Erythroblast (primary cell): ENCODE measurements at regions not wholly inside any gene's neighbourhood (a gene's known extent, or its start where the extent isn't known, plus 50 kb on each side); places are given as distances from the start of the nearest gene placed in this dataset.

Source experiments
- DNase-seq, 2 experiments: peaks; one replicate each; lab custom pipeline; 2025; lab: John Stamatoyannopoulos, UW
- GATA1 ChIP-seq: IDR thresholded peaks from 2 replicates; pipeline ENCODE4 v1.6.1; 2011; ENCODE audit warnings: low read depth, mild to moderate bottlenecking, control low read depth, low read length, moderate library complexity
- POLR2A ChIP-seq: IDR thresholded peaks from 2 replicates; pipeline ENCODE4 v1.6.1; 2011; ENCODE audit warnings: mild to moderate bottlenecking, low read length

DNA sequence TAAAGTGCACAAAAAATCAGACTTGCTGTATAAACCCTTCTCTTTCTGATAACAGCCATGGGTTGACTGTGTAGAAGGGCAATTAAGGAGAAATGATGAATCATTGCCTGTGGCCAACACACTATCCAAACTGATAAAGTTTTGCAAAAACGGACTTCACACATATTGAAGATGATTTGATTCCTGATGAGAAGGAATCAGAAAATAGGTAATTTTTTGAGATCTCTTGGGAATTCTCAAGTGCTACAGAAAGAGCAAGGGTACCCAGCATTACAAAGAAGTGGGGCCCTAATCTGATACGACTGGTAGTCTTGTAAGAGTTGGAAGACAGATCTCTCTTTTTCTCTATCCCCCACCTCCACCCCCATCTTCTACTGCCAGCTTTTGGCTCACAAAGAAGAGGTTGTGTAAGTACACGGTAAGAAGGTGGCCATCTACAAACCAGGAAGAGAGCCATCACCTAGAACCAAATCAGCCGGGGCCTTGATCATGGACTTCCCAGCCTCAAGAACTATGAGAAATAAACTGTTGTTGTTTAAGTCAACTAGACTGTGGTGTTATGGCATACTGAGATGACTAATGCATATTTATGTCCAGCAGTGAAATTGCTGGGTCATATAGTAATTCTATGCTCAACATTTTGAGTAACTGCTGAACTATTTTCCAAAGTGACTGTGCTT is 254.7 kb downstream of the EDEM1 start:
- no peak for TF ChIP-seq POLR2A
- TF ChIP-seq GATA1 = no peak
- DNase-seq = peak; percentile 65 to 70

DNA sequence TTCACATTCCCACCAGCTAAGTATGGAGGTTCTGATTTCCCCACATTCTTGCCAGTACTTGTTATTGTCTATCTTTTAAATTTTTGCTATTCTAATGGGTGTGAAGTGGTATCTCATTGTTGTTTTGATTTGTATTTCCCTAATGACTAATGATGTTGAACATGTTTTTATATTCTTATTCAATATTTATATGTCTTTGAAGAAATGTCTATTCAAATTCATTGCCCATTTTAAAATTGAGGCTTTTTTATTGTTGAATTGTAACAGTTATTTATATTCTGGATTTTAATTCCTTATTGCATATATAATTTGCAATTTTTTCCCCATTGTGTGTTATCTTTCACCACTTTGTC is 255.3 kb downstream of the EDEM1 start:
- no peak for DNase-seq
- TF ChIP-seq GATA1 = no peak
- no peak for TF ChIP-seq POLR2A

DNA sequence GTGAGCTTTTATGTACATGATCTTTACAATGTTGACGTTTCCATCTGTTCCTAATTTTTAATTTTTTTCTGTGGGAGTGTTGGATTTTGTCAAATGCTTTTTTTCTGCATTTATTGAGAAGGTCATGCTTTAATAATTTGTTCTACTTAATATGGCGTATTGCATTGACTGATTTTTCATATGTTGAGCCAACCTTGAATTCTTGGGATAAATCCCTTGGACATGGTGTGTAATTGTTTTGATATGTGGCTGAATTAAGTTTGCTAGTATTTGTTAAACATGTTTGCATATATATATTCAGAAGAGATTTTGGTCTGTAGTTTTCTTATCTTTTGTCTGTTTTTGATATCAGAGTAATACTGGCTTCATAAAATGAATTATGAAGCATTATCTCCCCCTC is 256.7 kb downstream of the EDEM1 start:
- DNase-seq = no peak
- TF ChIP-seq GATA1 = no peak
- TF ChIP-seq POLR2A = no peak

DNA sequence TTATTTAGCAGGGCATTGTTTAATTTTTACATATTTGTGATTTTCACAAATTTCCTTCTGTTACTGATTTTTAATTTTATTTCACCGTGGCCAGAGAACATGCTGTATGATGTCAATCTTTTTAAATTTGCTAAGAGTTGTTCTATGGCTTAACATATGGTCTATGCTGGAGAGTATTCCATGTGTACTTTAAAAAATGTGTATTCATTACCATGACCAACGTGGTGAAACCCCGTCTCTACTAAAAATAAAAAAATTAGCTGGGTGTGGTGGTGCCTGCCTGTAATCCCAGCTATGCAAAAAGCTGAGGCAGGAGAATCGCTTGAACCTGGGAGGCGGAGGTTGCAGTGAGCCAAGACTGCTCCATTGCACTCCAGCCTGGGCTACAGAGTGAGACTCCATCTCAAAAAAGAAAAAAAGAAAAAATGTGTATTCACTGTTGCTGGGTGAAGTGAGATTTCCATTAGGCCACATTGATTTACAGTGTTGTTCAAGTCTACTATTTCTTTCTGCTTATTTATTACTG is 258.2 kb downstream of the EDEM1 start:
- DNase-seq = no peak
- TF ChIP-seq POLR2A = no peak
- no peak for TF ChIP-seq GATA1

- DNase-seq = no peak
- no peak for TF ChIP-seq GATA1
- TF ChIP-seq POLR2A = no peak
These were observed 260.7 kb downstream of the EDEM1 start for GRCh38 chr3:5448246-5448645.

DNA sequence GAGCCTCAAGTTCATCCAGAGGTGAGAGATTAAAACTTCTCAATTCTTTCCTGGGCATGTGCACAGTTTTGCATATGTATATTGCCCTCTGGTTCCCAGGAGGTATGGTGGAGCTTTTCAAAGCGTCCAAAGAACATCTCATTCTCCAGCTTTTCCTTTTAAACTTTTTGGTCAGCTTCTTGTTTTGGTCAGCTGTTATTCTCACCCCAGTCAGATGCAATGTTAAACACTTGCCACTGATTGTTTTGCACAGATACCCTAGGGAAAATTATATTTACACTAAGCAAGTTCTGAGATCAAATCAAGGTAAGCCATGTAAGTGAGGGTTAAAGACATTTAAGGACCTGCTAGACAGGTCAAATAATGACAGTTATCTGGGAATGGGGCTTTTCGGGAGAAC is 261.3 kb downstream of the EDEM1 start:
- no peak for DNase-seq
- TF ChIP-seq GATA1 (no peak), POLR2A (no peak)

DNA sequence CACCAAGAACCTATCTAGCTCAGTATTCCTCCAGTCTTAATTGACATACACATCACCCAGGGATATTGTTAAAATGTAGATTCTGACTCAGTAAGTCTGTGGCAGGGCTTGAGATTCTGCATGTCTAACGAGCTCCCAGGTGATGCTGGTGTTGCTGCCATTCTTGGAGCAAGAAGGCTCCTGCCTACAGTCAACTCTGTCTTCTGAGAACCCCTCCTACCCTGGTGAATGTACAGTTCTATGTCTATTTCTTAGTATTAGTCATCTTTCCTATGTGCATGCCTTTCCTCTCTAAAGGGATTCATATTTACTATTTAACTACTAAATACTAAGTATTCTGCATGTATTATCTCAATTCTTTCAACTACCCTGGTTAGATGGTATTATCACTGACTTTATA is 268.7 kb downstream of the EDEM1 start:
- DNase-seq = no peak
- no peak for TF ChIP-seq GATA1
- no peak for TF ChIP-seq POLR2A

- no peak for DNase-seq
These were observed 271.0 kb downstream of the EDEM1 start for GRCh38 chr3:5458526-5458925.

GRCh38 chr3:5462086-5462485 is 274.6 kb downstream of the EDEM1 start:
- no peak for DNase-seq
- TF ChIP-seq POLR2A = no peak
- no peak for TF ChIP-seq GATA1

More at GRCh38 chr3:5458526-5458925, 271.0 kb downstream of the EDEM1 start:
- TF ChIP-seq POLR2A (no peak), GATA1 (no peak)

- TF ChIP-seq GATA1 (no peak), POLR2A (no peak)
- DNase-seq = no peak
These were observed 276.5 kb downstream of the EDEM1 start for GRCh38 chr3:5463991-5464390.

DNA sequence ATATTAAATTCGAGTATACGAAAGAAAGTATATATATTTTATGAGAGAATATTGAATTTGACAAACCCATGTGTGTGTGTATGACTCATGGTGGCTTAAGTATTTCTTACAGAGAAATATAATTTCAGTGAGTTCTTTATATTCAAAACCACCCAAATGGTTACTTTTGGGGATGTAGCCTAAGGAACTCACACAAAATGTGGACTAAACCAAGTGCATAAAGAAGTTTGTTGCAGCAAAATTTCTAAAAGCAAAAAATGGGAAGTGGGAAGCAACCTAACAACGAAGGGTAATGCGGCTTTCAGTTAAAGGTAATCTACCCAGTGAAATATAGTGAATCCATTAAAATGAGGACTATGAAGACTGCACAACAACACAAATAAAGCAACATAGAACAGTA is 277.1 kb downstream of the EDEM1 start:
- no peak for DNase-seq
- TF ChIP-seq GATA1 (no peak), POLR2A (no peak)

DNA sequence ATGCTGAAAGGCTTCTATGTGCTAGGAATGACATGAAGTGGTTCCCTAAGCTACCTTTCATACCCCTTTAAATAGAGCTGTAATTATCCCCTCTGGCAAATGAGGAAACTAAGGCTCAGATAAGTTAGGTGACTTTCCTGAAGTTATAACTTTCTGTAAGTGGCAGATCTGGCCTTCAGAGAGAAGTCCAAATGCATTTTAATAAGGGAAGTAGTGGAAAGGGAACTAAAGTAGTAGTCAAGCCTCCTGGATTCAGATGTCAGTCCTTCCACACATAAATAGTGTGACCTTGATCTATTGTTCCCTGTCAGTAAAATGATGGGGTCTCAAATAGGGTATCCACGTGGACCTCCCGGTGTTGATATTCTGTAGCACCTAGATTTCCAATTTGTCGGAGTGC is 277.7 kb downstream of the EDEM1 start:
- no peak for DNase-seq

GRCh38 chr3:5466065-5466464 is 278.6 kb downstream of the EDEM1 start:
- TF ChIP-seq GATA1 (no peak), POLR2A (no peak)

More for the DNA sequence above, 277.7 kb downstream of the EDEM1 start:
- TF ChIP-seq GATA1 (no peak), POLR2A (no peak)

DNA sequence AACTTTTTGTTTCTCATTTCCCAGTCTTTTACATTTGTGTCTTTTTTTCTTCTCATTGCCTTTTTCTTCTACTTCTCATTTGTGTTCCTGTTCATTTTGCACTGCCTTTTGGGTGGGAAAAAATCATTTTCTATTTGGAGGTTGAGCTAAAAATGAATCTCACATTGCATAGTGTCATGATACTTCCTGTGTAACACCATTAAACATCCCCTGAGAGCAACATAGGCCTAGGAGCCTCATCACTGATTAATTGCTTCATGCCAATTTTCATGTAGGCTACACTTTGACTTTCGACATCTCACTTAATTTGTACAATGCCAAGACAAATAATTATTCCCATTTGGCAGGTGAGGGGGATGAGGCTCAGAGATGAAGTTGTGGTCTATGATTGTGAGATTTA is 279.2 kb downstream of the EDEM1 start:
- TF ChIP-seq POLR2A (no peak), GATA1 (no peak)
- no peak for DNase-seq

More at GRCh38 chr3:5466065-5466464, 278.6 kb downstream of the EDEM1 start:
- no peak for DNase-seq

GRCh38 chr3:5473471-5473870 is 286.0 kb downstream of the EDEM1 start:
- DNase-seq = no peak
- TF ChIP-seq POLR2A (no peak), GATA1 (no peak)

- no peak for DNase-seq
- TF ChIP-seq GATA1 (no peak), POLR2A (no peak)
These were observed 288.9 kb downstream of the EDEM1 start for GRCh38 chr3:5476403-5476802.
